NCI-H1092 (cell line): ENCODE measurements at regions not wholly inside any gene's neighbourhood (a gene's known extent, or its start where the extent isn't known, plus 50 kb on each side); places are given as distances from the start of the nearest gene placed in this dataset.
"Not testable (repeated sequence)": the region's sequence is repeated elsewhere in the genome, so short reads cannot be mapped to it uniquely, and the experiment has no call there.

Experiments
- DNase-seq: peaks from one replicate; lab custom pipeline; 2025; lab: John Stamatoyannopoulos, UW

GRCh38 chr2:52456561-52457377, 1310.8 kb upstream of the CHAC2 start:
- no peak for DNase-seq

- DNase-seq, result no peak
These were observed 1312.6 kb upstream of the CHAC2 start for GRCh38 chr2:52454962-52455361.

- no peak for DNase-seq
These were observed 1315.4 kb upstream of the CHAC2 start for GRCh38 chr2:52452201-52452600.

GRCh38 chr2:52445686-52446085, 1321.9 kb upstream of the CHAC2 start:
- DNase-seq, result no peak

GRCh38 chr2:52431352-52431760, 1336.2 kb upstream of the CHAC2 start:
- no peak for DNase-seq

- DNase-seq, result no peak
These were observed 1337.9 kb upstream of the CHAC2 start for GRCh38 chr2:52429740-52430139.

- DNase-seq, result no peak
These were observed 1338.4 kb upstream of the CHAC2 start for GRCh38 chr2:52429171-52429570.

- no peak for DNase-seq
These were observed 1339.4 kb upstream of the CHAC2 start for GRCh38 chr2:52428224-52428623.

- DNase-seq, result no peak
These were observed 1343.9 kb upstream of the CHAC2 start for GRCh38 chr2:52423655-52424054.

- DNase-seq, result no peak
These were observed 1344.5 kb upstream of the CHAC2 start for GRCh38 chr2:52423111-52423510.

GRCh38 chr2:52416340-52416739, 1351.3 kb upstream of the CHAC2 start:
- no peak for DNase-seq

GRCh38 chr2:52414561-52415295, 1352.9 kb upstream of the CHAC2 start:
- no peak for DNase-seq

- not testable (repeated sequence) for DNase-seq
These were observed 1358.1 kb upstream of the CHAC2 start for GRCh38 chr2:52409308-52410118.

- no peak for DNase-seq
These were observed 1361.6 kb upstream of the CHAC2 start for GRCh38 chr2:52405980-52406379.

GRCh38 chr2:52404866-52405265, 1362.7 kb upstream of the CHAC2 start:
- no peak for DNase-seq

GRCh38 chr2:52404046-52404445, 1363.6 kb upstream of the CHAC2 start:
- no peak for DNase-seq

- DNase-seq, result no peak
These were observed 1365.5 kb upstream of the CHAC2 start for GRCh38 chr2:52402128-52402527.

GRCh38 chr2:52396836-52397235, 1364.9 kb upstream of the NRXN1 start:
- no peak for DNase-seq

GRCh38 chr2:52395912-52396311, 1364.0 kb upstream of the NRXN1 start:
- DNase-seq, result no peak

GRCh38 chr2:52391621-52392020, 1359.7 kb upstream of the NRXN1 start:
- no peak for DNase-seq

- no peak for DNase-seq
These were observed 1358.7 kb upstream of the NRXN1 start for GRCh38 chr2:52390651-52391050.

- DNase-seq, result no peak
These were observed 1356.1 kb upstream of the NRXN1 start for GRCh38 chr2:52387937-52388590.
